Astrocyte of the spinal cord (primary cell): ENCODE measurements at regions not wholly inside any gene's neighbourhood (a gene's known extent, or its start where the extent isn't known, plus 50 kb on each side); places are given as distances from the start of the nearest gene placed in this dataset.
"Not testable (repeated sequence)": the region's sequence is repeated elsewhere in the genome, so short reads cannot be mapped to it uniquely, and the experiment has no call there.

ENCODE experiments used
- DNase-seq: peaks from one replicate; pipeline ENCODE4 v3.0.0; 2011; ENCODE audit warnings: low read depth, low spot score
- H3K4me3 ChIP-seq: 2 replicates; pipeline ENCODE4 v1.5.1; 2011; ENCODE audit warnings: low read depth, mild to moderate bottlenecking, low read length, moderate library complexity
- in situ Hi-C: cut with HindIII; loops from 2 replicates; pipeline ENCODE4 v1.10.0; 2017; ENCODE audit warnings: low sequenced_read_pairs
- TF ChIP-seq, protein P1 (sequence below): IDR thresholded peaks from 2 replicates; pipeline ENCODE4 v1.5.1; 2012; ENCODE audit warnings: low read depth, mild to moderate bottlenecking, low read length, inconsistent platforms

DNA sequence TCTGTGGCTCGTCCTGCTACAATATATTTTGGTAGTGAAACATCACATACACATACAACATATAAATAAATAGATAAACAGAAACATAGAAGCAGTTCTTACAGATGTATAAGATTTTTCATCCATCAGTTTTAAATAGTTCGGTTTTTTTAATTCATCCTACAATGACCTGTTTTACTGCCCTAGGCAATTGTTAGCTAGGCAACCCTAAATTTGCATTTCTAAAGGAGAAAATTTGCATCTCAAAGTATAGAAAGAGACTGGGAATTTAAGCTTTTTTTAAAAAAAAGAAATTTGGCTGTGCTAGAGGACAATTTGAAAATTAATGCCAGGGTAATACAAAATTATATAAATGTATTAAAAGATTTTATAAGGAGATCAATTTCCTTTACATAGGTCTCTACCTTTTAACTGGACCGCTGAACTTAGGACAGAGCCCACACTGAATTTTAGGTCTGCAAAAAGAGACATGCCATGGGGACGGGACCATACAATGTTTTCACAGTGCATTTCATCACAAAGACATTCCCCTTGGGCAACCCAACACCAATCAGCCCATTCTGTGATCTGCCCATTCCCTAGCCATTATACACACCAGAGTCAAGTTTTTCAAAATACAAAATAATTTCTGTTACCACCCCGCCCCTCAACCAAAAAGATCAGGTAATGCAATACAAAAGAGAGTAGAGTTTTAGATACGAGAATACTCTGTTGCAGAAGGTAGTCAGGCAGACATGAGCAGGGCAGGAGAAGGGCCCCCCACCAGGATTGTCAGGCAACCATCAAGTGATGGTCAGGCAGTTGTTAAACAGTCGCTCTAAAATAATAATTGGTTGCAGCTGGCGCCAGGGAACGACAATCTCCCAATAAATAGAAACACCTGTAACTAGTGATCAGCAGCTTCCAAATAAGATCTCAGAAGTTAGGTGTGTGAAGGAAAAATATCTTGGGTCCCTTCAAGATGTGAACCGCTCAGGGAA, 299.7 kb upstream of the SGCG start:
- H3K4me3 ChIP-seq = no peak overlapping the region
- in situ Hi-C loops = no loop called here
- no peak for DNase-seq
- TF ChIP-seq, protein P1, sequence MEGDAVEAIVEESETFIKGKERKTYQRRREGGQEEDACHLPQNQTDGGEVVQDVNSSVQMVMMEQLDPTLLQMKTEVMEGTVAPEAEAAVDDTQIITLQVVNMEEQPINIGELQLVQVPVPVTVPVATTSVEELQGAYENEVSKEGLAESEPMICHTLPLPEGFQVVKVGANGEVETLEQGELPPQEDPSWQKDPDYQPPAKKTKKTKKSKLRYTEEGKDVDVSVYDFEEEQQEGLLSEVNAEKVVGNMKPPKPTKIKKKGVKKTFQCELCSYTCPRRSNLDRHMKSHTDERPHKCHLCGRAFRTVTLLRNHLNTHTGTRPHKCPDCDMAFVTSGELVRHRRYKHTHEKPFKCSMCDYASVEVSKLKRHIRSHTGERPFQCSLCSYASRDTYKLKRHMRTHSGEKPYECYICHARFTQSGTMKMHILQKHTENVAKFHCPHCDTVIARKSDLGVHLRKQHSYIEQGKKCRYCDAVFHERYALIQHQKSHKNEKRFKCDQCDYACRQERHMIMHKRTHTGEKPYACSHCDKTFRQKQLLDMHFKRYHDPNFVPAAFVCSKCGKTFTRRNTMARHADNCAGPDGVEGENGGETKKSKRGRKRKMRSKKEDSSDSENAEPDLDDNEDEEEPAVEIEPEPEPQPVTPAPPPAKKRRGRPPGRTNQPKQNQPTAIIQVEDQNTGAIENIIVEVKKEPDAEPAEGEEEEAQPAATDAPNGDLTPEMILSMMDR = no peak

DNA sequence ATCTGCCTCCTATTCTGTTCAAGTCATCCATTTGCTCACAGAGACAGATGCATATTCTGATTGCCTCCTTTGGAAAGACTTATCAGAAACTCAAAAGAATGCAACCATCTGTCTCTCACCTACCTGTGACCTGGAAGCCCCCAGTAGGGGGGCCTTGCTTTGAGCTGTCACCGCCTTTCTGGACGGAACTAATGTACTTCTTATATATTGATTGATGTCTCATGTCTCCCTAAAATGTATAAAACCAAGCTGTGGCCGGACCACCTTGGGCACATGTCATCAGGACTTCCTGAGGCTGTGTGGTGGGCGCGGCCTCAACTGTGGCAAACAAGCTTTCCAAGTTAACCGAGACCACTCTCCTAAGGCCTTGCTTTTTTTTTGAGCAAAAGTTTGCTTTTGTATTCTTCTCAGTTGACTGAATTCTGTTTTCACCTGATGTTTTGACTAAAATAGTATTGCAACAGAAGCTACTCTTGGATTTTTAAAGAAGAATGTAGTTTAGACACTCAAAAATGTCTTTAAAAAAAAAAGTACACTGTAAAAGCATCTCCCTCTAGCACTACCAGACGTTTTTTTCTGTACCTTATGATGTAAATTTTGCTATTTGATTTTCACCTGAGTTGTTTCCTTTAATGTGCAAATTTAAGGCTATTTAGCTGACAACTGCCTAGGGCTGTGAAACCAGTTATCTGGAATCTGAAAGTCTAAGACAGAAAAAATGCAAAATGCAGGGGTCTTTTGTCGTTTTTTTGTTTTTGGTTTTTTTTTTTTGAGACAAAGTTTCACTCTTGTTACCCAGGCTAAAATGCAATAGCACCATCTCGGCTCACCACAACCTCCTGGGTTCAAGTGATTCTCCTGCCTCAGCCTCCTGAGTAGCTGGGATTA, 298.8 kb upstream of the SGCG start:
- in situ Hi-C loops = not testable (repeated sequence)

DNA sequence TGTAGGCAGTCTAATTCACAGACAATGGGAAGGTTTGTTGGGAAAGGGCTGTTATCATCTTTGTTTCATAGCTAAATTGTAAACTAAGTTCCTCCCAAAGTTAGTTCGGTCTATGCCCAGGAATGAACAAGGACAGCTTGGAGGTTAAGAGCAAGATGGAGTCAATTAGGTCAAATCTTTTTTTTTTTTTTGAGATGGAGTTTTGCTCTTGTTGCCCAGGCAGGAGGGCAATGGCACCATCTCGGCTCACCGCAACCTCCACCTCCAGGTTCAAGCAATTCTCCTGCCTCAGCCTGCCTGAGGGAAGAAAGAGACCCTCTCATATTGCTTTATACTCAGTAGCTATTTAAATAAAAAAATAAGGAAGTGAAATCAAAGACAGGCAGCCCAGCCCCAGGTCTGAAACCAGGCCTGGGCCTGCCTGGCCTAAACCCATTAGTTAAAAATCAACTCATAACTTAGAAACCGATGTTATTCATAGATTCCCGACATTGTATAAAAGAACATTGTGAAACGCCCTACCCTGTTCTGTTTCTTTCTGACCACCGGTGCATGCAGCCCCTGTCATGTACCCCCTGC, 297.4 kb upstream of the SGCG start:
- in situ Hi-C loops = no loop called here
- no peak overlapping the region for H3K4me3 ChIP-seq
- TF ChIP-seq, protein P1 = no peak
- no peak for DNase-seq

More for the DNA sequence above, 298.8 kb upstream of the SGCG start:
- not testable (repeated sequence) for H3K4me3 ChIP-seq, DNase-seq

DNA sequence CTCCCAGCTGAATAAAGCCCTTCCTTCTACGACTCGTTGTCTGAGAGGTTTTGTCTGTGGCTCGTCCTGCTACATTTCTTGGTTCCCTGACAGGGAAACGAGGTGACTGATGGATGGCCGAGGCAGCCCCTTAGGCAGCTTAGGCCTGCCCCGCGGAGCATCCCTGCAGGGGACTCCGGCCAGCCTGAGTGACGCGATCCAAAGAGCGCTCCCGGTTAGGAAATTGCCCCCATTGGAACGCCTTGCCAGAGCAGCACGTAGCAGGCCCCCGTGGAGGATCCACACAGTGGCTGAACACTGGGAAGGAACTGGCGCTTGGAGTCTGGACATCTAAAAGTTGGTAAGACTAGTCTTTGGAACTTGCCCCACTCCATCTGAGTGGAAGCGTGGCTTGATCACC, 296.8 kb upstream of the SGCG start:
- no peak overlapping the region for H3K4me3 ChIP-seq
- in situ Hi-C loops = no loop called here
- no peak for DNase-seq
- TF ChIP-seq, protein P1 = no peak

DNA sequence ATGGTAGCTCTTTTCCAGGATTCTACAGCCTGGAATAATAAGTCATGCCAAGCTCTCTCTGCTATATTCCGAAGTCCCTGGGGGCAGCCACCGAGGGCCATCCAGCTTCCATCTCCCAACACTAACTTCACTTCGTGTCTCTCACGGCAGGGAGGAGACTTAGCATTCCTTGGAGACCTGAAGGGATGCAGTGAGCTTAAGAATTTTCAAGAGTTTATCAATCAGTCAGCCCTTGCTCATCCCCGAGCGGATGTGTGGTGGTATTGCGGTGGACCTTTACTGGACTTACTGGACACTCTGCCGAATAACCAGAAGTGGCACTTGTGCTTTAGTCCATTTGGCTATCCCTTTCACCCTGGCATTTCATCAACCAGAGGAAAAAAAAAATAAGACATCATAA, 294.7 kb upstream of the SGCG start:
- in situ Hi-C loops, H3K4me3 ChIP-seq, DNase-seq: not testable (repeated sequence)

DNA sequence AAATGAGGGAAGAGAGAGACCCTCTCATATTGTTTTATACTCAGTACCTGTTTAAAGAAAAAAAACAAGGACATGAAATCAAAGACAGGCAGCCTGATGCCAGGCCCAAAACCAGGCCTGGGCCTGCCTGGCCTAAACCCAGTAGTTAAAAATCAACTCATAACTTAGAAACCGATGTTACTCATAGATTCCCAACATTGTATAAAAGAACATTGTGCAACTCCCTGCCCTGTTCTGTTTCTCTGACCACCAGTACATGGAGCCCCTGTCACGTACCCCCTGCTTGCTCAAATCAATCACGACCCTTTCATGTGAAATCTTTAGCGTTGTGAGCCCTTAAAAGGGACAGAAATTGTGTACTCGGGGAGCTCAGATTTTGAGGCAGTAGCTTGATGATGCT, 291.4 kb upstream of the SGCG start:
- in situ Hi-C loops, H3K4me3 ChIP-seq, DNase-seq: not testable (repeated sequence)

DNA sequence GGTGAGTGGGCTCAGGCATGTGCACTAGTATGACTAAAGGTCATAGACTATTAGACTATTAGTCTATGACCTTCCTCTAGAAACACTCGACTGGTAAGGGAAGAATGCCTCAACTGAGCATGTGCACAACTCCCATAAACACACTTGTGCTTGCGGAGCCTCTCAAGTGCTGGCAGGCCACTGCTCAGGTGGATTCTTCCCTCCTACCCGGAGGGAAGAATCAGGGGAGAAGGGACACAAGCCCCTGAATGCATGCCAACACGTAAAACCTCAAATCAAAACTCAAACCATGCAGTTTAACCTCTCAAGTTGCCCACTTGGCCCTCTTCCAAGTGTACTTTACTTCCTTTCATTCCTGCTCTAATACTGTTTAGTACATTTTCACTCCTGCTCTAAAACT, 287.6 kb upstream of the SGCG start:
- in situ Hi-C loops = no loop called here
- TF ChIP-seq, protein P1 = no peak
- H3K4me3 ChIP-seq = no peak overlapping the region
- no peak for DNase-seq
